HG03095 (cell line): ENCODE measurements at regions not wholly inside any gene's neighbourhood (a gene's known extent, or its start where the extent isn't known, plus 50 kb on each side); places are given as distances from the start of the nearest gene placed in this dataset.
"Not testable (repeated sequence)": the region's sequence is repeated elsewhere in the genome, so short reads cannot be mapped to it uniquely, and the experiment has no call there.

ENCODE experiments used
- ATAC-seq: cut with Tn5 transposase; IDR thresholded peaks from one replicate; pipeline ENCODE4 v1.9.1; 2021; ENCODE audit warnings: moderate library complexity; ENCODE audit not compliant: unreplicated experiment

DNA sequence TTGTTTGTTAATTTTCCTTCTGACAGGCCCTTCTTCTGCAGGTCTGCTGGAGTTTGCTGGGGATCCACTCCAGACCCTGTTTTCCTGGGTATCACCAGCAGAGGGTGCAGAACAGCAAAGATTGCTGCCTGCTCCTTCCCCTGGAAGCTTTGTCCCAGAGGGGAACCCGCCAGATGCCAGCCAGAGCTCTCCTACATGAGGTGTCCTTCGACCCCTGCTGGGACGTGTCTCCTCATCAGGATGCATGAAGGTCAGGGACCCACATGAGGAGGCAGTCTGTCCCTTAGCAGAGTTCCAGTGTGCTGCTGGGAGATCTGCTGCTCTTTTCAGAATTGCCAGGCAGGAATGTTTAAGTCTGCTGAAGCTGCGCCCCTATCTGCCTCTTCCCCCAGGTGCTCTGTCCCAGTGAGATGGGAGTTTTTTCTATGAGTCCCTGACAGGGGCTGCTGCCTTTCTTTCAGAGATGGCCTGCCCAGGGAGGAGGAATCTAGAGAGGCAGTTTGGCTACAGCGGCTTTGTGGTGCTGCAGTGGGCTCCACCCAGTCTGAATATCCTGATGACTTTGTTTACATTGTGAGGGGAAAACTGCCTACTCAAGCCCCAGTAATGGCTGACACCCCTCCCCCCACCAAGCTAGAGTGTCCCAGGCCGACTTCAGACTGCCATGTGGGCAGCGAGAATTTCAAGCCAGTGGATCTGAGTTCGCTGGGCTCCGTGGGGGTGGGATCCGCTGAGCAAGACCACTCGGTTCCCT lies 772.0 kb upstream of the FAM174A start:
- no peak for ATAC-seq

DNA sequence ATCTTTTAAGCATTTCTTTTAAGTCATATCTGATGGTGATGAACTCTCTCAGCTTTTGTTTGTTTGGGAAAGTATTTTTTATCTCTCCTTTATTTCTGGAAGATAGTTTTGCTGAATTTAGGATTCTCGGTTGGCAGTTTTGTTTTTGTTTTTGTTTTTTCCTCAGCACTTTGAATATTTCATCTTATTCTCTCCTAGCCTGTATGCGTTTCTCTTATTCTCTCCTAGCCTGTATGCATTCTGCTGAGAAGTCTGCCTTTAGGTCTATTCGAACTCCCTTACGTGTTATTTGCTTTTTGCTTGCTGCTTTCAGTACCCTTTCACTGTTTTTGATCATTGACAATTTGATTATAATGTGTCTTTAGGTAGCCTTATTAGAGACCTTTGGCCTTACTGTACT lies 787.8 kb upstream of the FAM174A start:
- ATAC-seq, result no peak

DNA sequence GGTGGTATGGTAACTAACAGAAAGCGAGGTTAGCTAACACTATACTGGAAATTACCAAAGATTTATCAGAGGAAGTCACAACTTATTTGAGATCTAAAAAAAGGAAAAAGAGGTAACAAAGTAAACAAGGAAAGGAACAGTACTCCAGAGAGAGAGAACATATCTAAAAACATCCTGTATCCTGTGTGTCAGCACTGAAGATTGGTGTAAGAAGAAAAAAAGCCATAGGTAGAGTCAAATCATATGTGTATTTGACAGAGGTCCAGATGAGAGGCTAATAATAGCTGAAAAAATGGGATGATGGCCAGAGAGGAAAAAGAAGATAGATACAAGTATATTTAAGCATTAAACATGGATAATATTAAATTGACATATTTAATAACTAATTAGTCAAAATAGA lies 802.0 kb upstream of the FAM174A start:
- not testable (repeated sequence) for ATAC-seq

DNA sequence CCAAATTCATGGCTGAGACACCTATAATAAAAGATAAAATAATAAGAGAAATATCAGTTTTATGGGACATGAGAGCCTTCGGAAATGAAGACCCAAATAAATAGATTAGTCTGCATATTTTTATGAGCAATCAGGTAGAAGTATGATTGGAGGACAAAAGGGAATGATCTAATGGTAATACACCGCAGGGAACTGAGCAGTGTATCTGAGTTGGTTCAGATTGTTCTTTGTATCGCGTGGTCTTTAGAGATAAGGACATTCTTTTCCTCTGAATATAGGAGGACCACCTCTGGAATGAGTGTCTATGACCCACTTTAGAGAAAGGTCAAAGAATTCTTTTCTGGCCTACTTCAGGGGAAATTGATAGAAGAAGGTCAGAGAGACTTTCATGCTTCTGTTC lies 801.8 kb upstream of the CHD1 start:
- ATAC-seq, result not testable (repeated sequence)

DNA sequence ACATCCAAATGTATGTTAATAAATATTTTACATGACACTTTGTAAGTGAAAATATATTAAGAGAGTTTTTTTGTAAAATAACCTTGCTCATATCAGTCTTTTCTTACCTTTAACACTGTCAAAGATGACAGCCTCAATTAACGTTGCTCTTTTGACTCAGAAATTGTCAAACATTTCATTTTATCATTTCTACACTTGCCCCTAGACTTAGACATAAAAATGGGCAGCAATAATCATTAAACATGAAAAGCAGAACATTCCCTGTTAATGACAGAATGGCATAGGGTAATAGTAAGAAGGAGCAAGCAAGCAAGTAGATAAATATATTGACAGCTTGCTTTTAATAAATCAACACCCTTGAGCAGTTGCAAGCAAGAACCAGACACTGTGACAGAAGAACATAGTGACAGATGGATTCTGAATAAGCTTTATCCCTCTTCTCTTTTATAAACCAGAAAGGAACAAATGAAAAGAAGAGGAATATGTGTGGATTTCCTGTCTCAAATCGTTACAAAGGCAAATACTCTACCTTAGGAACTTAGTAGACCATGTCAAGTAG lies 796.0 kb upstream of the CHD1 start:
- no peak for ATAC-seq

DNA sequence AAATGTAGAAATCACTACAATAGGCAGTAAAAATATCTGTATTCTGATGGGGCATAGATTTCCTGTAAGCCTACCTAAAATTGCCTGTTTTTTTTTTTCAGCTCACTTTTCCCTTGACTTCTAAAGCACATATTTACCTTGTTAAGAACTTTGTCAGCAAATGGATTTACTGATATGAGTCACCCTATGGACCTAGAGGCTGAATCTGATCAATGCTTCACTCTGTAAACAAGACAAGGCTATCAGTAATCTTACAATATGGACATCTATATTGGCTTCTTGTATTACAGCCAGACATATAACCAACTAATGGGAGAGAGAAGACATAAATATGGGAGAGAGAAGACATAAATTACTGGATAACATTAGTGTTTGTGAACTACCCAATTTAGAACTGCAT lies 792.7 kb upstream of the CHD1 start:
- ATAC-seq, result no peak

DNA sequence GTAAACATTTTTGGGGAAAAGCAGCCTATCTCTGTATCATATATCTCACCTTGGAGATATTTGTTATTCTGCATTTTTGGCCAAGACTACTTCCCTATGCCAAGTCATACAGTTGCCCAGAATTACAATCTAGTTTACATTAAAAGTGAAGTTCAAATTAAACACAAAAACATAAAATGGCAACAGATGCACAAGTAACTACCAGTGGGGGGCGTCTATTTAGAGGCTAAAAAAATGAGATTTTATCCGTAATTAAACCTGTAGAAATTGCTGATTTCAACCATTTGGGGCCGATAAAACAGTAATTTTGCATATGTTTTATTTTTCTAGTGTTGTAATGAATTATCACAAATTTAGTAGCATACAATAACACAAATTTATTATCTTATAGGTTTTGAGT lies 787.1 kb upstream of the CHD1 start:
- no peak for ATAC-seq

DNA sequence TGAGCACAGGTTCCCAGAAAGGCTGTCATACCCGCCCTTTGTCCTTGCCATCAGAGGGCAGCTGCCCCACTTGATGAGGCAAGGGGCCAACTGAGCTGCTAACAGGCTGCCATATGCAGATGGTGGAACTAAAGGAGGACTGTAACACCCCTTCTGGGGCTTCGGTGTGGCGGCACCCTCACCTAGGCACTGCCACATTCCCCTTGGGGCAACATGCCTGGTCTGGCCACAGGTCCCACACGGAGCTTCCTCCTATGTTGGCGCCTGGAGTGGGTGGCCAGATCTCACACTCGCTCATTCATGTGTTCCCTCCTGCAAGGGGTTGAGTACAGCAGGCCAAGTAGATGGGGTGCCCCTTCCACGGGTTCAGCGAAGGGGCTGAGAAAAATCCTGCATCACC lies 777.4 kb upstream of the CHD1 start:
- ATAC-seq, result no peak

DNA sequence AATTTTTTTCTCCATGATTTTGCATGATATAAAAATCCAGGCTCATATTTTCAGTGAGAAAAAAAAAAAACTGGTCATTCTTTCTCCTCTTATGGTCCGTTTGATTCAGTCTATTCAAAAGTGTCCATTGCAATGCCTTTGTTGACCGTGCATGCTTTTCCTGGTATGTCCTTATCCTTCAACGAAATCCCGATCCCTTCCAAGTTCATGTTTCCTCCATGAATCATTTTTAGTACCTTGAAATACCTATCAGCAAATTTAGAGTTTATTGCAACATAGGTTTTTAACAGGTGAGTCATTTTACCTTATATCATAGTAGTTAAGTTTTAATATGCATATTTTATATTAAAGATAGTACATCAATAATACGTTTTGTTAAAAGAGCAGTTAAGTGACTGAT lies 773.8 kb upstream of the CHD1 start:
- no peak for ATAC-seq

DNA sequence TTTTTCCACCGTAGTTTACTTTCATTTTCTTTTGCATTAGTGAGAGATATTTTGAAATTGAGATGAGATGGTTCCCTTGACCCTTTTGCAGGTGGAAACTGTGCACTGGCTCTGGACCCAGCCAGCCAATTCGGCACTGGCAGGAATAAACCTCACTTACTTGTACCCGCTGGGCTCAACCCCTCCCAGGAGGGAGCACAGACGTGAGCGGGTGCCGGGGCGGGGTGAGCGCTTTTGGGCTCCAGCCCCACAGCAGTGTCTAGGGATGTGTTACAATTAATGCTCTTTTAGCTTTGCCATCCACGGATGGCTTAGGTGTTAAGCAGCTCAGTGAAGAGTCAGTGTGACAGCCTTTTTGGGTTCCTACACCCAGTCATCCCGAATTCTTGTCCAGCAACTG lies 766.1 kb upstream of the CHD1 start:
- no peak for ATAC-seq

DNA sequence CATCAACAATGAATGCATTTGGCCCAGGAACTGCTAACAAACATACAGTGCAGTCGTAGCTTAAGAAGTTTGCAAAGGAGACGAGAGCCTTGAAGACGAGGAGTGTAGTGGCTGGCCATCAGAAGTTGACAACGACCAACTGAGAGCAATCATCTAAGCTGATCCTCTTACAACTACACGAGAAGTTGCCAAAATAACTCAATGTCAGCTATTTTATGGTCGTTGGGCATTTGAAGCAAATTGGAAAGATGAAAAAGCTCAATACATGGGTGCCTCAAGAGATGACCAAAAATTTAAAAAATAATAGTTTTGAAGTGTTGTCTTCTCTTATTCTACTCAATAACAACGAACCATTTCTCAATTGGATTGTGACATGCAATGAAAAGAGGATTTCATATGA lies 757.7 kb upstream of the CHD1 start:
- no peak for ATAC-seq

DNA sequence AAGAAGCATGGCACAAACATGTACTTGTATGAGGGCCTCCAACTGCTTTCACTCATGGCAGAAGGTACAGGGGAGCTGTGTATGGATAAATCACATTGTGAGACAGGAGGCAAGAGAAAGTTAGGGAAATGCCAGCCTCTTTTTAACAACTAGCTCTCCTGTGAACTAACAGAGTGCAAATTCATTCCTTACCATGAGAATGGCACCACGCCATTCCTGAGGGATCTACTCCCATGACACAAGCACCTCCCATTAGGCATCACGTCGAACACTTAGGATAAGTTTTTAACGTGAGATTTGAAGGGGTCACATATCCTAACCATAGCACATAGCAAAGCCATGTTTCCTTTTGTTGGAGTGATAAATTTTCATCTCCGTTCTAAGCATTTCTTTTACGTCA lies 747.2 kb upstream of the CHD1 start:
- ATAC-seq, result no peak

DNA sequence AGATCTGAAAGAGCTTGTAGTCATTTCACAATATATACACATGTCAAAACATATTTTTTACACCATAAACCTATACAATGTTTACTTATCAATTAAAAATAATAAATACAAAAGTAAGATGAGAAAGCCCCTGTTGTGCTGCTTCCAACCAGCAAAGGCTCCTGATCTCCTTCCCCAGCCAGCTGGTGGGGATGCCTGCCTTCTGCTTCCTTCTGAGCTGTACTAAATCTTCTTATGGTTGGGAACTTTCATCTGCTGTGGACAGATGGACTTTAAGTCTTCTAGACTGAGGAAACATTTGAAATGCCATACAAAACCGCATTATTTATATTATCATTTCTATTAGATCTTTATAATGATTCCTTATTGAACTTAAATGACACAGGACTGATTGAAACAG lies 745.3 kb upstream of the CHD1 start:
- no peak for ATAC-seq

DNA sequence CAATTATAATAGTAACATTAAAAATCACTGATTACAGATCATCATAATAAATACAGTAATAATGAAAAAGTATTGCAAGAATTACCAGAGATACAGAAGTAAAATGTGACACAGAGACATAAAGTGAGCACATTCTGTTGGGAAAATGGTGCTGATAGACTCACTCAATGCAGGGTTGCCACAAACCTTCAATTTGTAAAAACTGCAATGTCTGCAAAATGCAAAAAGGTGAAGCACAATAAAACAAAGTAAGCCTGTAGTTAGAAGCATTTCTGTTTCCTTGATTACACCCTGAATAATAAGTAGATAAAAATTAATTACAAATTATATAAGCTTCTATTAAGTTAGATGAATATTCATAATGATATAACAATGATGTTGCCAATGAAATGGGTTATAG lies 736.2 kb upstream of the CHD1 start:
- ATAC-seq, result no peak

DNA sequence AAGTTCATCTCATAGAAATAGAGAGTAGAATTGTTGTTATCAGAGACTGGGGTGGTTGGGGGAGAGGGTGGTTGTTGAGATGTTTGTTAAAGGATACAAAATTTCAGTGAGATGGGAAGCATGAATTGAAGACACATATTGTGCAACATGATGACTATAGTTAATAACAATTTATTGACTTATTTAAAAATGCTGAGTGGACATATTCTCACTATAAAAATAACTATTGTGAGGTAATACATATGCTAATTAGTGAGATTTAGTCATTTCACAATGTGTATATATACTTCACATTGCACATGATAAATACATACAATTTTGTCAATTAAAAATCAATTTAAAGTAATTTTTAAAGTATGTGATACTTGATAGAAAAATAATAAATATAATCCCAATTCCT lies 722.5 kb upstream of the CHD1 start:
- no peak for ATAC-seq

DNA sequence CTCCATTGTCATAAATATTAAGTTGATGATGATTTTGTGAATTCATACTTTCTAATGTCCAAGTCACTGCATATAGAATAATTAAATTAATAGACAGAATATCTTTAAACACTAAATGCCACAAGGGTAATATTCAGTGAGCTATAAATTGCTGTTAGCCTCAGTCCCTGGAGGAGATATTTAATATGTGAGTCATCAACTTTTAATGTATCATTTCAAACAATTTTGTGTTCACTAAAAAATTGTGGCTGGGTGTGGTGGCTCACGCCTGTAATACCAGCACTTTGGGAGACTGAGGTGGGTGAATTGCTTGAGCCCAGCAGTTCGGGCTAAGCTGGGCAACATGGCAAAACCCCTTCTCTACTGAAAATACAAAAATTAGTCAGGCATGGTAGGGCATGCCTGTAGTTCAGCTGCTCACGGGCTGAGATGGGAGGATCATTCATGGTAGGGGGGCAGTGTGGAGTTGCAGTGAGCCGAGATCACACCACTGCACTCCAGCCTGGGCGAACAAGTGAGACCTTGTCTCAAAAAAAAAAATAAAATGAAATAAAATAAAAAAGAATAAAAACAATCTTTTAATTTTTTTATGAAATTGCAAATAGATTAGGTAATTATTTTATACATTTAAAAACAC lies 717.3 kb upstream of the CHD1 start:
- no peak for ATAC-seq

DNA sequence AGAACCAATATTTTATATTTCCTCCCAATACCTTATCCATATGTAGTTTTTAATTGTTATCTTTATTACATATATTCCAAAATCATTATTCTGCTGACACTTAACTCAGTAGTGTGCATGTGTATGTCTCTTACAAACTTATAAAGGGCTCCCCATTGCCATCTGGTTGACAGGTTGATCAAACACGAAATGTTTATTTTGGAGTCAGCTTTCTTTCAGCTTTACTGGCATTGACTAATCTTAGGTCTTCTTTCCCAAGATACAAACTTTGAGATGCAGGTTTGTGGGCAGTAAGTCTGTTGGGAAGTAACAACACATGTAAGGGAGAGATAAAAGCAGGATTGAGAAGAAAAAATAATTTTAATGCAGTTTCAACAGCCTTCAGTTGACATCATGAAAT lies 716.0 kb upstream of the CHD1 start:
- no peak for ATAC-seq

DNA sequence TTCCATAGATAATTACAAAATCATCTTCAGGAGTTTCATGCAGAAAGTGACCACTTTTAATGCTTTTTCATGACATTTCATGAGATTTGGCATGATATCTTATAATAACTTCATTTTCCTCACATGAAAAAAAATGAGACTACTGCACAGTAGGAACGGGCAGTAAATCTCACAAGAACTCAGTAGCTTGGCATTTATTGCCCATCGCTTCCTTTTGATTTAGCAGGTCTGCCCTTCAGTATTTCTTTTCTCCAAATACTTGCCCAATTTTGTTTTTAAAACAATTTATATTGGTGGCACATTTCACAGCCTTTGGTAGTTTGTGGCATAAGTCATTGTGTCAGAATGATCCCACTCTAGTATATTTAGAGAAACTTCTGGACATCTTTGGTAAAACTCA lies 711.8 kb upstream of the CHD1 start:
- ATAC-seq, result no peak

DNA sequence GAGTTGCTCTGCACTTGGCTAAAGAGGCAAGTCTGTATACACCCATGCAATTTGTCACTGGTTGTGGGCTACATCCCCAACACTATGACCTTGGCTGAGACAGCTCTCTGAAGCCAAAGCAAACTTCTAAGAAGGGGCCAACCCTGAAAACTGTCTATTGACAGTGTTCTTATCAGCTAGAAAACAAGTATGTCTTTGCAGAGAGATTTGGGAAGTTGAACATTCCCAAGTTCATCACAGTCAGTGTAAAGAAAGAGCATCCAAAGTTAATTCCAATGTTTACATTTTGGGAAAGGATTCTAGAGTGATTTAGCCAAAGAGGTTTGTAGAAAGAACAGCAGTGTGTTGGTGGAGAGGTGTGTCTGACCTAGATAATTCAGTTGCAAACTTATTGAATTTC lies 711.1 kb upstream of the CHD1 start:
- no peak for ATAC-seq

DNA sequence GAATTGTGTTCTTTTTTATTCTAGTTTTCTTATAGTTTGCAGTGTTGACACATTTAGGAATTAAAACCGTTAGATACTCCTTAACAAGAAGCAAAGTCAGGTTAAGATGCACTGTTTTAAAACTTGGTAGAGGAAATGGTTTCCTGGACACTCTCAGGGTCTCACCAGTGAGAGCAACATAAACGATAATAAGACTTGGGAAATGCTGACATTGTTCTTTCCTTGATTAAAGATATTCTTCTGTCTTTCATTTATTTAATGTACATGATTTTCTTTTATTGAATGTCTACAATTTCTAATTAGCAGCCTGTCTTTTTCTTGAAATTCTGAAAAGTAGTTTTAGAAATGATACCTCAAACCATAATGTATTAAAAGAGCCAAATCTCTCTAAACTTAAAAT lies 707.9 kb upstream of the CHD1 start:
- ATAC-seq, result no peak

DNA sequence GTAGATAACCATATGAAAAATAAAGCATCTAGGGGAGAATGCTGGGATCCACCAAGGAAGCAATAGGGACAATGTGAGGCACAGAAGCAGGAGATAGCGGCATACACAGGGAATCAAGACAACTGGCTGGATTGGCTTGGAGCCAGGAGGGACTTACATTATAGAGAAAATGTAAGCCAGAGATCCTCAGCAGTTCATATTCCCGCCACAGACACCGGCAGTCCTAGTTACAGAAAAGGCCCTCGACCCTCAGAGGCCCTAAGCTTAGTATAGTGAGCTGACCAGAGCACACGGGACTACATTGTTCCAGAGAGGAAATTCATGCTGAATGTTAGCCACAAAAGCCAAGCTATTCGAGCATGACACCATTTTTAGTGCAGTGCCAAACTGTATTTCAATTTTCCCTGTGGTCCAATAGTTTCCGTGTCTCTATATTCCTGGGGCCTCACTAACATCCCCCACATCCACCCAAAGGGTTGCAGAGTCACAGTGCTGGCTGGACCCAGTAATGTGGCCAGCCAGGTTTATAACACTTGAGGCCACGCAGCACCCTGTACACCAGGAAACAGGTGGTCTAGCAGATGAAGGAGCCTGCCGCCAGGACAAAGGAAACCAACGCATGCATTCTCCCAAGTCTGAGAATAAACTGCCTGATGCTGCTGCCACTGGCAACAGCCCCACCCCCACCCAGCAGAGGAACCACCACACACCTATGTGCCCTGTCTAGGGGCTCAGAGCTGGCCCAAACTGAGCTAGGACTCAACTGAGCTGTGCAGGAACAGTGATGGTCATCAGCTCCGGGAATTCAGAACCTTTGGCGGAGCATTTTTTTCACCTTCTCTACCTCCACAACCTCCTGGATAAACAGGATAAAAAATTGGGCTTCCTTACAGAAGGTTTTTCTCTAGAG lies 693.2 kb upstream of the CHD1 start:
- ATAC-seq, result no peak

DNA sequence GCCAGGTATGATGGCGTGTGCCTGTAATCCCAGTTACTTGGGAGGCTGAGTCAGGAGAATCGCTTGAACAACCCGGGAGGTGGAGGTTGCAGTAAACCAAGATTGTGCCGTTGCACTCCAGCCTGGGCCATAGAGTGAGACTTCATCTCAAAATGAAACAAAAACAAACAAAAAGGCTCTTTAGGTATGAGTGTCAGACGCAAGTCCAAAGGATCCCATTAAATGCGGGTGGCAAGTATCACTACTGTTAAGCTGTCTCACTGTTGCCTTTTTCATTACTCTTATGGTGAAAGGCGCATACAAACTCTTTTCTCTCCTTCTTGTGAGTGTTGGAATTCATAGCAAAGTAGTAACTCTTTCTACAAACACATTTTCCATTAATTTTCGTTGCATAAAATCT lies 688.5 kb upstream of the CHD1 start:
- no peak for ATAC-seq
